HFFc6 (cell line): ENCODE measurements at regions not wholly inside any gene's neighbourhood (a gene's known extent, or its start where the extent isn't known, plus 50 kb on each side); places are given as distances from the start of the nearest gene placed in this dataset.
A peak's percentile ranks its signal among the peaks of the same experiment; 100 is the strongest.

ENCODE experiments used
- DNase-seq: peaks from one replicate; pipeline ENCODE4 v3.0.0-alpha.2; 2018
- H3K27ac Mint-ChIP-seq: 2 replicates; pipeline ENCODE4 v1.8.0; 2020; ENCODE audit warnings: mild to moderate bottlenecking, mixed read lengths
- H3K27me3 Mint-ChIP-seq: 2 replicates; pipeline ENCODE4 v1.8.0; 2021; ENCODE audit warnings: mild to moderate bottlenecking, moderate library complexity, mixed read lengths; ENCODE audit not compliant: insufficient read depth
- H3K36me3 Mint-ChIP-seq: 2 replicates; pipeline ENCODE4 v1.8.0; 2021; ENCODE audit warnings: low read depth, mixed read lengths
- H3K4me1 Mint-ChIP-seq: 2 replicates; pipeline ENCODE4 v1.8.0; 2020; ENCODE audit warnings: low read depth, mixed read lengths
- H3K4me3 Mint-ChIP-seq: 2 replicates; pipeline ENCODE4 v1.8.0; 2020; ENCODE audit warnings: mild to moderate bottlenecking, moderate library complexity, mixed read lengths
- H3K9me3 Mint-ChIP-seq: 2 replicates; pipeline ENCODE4 v1.8.0; 2020; ENCODE audit warnings: mild to moderate bottlenecking, mixed read lengths
- TF ChIP-seq, protein P1 (sequence below): fragments of 200-600 bp; sonication (generic); IDR thresholded peaks from 2 replicates; pipeline ENCODE4 v1.5.0; 2021; ENCODE audit warnings: antibody characterized with exemption, mild to moderate bottlenecking

DNA sequence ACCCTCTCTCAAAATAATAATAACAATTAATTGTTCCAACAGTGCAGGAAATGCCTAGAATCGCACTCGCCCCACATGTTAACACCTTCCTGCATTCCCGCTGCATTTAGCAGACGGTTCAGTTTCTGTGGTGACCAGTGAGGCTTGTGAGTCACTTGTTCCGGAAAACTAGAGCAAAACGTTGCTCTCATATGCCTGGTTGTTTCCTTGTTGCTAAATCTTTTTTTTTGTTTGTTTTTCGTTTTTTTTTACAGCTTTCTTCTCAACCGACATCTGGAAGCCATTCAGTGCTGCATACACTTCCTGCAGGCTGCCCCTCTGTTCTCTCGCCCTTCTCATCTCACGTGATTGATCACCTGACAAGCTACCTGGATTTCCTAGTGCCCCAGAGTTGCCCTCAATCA, 56.9 kb upstream of the TMPRSS2 start:
- H3K4me3 Mint-ChIP-seq, result no peak overlapping the region
- DNase-seq, result peak; percentile 55
- TF ChIP-seq, protein P1, sequence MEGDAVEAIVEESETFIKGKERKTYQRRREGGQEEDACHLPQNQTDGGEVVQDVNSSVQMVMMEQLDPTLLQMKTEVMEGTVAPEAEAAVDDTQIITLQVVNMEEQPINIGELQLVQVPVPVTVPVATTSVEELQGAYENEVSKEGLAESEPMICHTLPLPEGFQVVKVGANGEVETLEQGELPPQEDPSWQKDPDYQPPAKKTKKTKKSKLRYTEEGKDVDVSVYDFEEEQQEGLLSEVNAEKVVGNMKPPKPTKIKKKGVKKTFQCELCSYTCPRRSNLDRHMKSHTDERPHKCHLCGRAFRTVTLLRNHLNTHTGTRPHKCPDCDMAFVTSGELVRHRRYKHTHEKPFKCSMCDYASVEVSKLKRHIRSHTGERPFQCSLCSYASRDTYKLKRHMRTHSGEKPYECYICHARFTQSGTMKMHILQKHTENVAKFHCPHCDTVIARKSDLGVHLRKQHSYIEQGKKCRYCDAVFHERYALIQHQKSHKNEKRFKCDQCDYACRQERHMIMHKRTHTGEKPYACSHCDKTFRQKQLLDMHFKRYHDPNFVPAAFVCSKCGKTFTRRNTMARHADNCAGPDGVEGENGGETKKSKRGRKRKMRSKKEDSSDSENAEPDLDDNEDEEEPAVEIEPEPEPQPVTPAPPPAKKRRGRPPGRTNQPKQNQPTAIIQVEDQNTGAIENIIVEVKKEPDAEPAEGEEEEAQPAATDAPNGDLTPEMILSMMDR, result no peak
- H3K36me3 Mint-ChIP-seq, result no peaks in the 10 kb centered on the region
- peaks cover 24% of the 10 kb centered on the region for H3K27me3 Mint-ChIP-seq
- H3K27ac Mint-ChIP-seq, result no peak overlapping the region
- no peaks in the 10 kb centered on the region; the same call in 1 of the 2 replicates for H3K9me3 Mint-ChIP-seq
- H3K4me1 Mint-ChIP-seq, result peaks cover 7% of the 10 kb centered on the region

DNA sequence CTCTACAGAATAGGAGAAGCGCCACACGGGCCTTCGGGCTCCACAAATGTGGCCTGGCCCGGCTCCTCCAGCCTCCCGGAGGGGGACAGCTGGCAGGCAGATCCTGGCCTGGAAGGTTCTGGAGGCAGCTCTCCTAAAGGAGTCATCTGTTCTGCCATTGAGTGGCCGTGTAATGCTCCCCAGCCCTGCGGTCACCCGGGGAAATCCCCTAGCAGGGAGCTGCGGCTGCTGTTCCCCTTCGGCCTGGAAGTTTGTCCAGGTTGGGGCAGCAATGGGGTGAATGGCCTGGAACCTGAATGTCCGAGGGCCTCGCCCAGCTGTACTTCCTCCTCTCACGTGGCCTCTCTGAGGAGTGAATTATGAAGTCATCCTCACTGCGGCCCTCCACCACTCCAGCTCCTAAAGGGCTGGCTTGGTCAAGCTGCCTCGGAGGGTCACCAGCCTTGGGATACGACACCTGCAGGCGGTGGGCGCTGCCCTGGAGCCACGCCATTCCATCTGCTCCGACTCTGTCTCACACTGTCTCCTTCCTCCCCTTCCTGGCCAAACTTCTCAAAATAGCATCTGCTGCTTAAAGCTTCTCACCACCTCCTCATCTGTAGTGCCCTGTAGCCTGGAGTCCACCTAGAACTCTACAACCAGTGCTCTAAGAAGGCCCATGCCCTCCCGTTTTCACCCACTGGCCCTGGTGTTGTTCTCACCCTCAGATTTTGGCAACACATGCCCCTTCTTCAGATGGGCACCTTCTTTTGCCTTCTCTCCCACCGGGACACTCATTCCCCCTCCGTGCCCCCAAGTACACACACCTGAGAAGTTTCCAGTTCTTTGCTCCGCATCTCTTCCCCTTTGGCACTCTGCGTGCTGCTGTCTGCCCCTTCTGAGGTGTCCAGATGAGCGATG, 54.4 kb upstream of the TMPRSS2 start:
- Mint-ChIP-seq H3K9me3 (no peaks in the 10 kb centered on the region), H3K36me3 (no peaks in the 10 kb centered on the region), H3K27ac (no peak overlapping the region), H3K4me1 (peaks cover 7% of the 10 kb centered on the region), H3K27me3 (peaks cover 19% of the 10 kb centered on the region), H3K4me3 (no peak overlapping the region)
- DNase-seq, result no peak
- TF ChIP-seq, protein P1, result no peak

DNA sequence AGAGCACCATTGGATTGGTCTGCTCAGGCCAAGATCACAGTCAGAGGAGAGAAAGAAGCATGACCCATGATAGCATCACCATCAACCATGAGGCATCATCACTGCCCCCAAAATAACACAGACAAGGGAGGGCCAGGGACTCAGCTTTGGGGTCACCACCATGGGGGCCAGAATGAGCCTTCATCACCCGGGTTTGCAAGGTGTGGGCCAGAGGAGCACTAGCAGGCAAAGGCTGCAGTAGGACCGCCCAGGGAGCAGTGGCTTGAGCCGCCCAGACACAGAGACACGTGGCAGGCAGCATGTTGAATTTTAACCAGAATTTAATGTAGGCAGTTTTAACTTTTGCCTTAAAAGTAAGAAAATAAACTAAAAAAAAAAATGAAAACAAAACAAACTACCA, 53.7 kb upstream of the TMPRSS2 start:
- peaks cover 20% of the 10 kb centered on the region for H3K27me3 Mint-ChIP-seq
- no peak overlapping the region for H3K4me3 Mint-ChIP-seq
- H3K4me1 Mint-ChIP-seq, result peaks cover 7% of the 10 kb centered on the region
- no peak for DNase-seq
- H3K36me3 Mint-ChIP-seq, result no peaks in the 10 kb centered on the region
- TF ChIP-seq, protein P1, result no peak
- no peak overlapping the region for H3K27ac Mint-ChIP-seq
- no peaks in the 10 kb centered on the region for H3K9me3 Mint-ChIP-seq

DNA sequence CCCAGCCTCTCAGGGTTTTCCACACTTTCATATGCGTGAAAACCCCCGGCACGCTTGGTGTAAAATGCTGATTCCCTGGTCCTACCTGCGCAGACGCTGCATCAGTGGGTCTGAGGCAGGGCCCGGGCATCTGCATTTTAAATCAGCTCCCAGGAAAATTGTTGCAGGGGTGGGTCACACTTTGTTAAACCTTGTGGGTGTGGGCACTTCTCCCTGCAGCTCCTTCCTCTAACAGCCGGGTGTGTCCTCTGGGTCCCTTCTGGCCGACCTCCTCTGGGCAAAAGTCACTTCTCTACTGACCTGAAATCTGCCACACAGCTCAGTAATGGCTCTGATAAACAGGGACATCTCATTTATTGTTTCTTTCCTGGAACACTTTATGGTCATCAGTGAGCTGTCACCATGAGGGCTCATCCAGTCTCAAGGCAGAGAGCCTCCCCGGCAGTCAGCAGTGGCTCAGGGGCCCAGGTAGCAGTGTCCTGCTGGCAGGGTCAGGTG, 52.8 kb upstream of the TMPRSS2 start:
- H3K9me3 Mint-ChIP-seq, result no peaks in the 10 kb centered on the region
- DNase-seq, result no peak
- no peak overlapping the region for H3K4me3 Mint-ChIP-seq
- H3K36me3 Mint-ChIP-seq, result no peaks in the 10 kb centered on the region
- H3K27ac Mint-ChIP-seq, result no peak overlapping the region
- peaks cover 17% of the 10 kb centered on the region for H3K27me3 Mint-ChIP-seq
- peaks cover 7% of the 10 kb centered on the region for H3K4me1 Mint-ChIP-seq
- TF ChIP-seq, protein P1, result no peak

DNA sequence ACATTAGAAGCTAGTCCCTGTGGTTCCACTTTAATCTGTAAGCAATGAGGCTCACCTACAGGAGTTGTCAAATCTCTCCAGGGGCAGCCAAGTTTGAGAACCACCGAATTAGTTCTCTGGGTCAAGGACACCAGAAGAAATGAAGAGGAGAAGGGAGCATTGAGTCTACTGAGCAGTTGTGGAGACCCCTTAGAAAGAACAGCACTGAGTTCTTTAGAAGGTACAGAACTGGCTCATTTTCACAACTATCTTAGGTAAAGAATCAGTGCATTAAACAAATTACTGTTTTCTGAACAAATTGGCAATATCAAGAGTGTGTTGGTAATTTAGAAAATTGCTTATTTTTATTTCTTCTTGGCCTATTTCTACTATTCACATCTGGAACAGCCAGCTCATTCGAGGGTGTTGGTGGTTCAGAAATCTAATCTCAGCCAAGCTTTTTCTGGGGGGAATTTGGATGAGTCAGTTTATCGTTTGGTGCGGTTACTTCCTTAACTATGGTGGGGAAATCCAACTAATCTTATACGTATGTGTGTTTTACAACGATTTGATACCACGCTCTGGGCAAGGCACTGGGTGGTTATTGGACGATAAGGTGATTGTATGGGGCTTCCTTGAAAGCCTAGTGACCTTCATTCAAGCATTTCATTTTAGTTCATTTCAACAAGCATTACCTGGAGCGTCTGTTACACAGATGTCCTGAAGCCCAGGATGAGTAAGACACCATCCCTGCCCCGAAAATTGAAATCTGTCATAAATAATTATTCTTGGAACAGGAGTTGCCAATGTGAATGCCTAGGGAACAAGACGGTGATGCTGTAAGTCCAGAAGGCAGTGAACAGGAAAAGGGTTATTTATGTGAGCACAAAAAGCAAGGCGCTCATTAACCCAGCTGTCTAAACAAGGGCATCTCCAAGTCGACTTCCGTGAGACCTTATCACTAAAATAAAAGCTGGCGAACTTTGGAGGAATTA, 52.0 kb upstream of the TMPRSS2 start:
- no peaks in the 10 kb centered on the region for H3K36me3 Mint-ChIP-seq
- no peak overlapping the region for H3K27ac Mint-ChIP-seq
- H3K4me3 Mint-ChIP-seq, result no peak overlapping the region
- H3K27me3 Mint-ChIP-seq, result peaks cover 17% of the 10 kb centered on the region
- TF ChIP-seq, protein P1, result no peak
- DNase-seq, result no peak
- H3K4me1 Mint-ChIP-seq, result peaks cover 2% of the 10 kb centered on the region
- no peaks in the 10 kb centered on the region for H3K9me3 Mint-ChIP-seq
